A549 (cell line): ENCODE measurements at regions not wholly inside any gene's neighbourhood (a gene's known extent, or its start where the extent isn't known, plus 50 kb on each side); places are given as distances from the start of the nearest gene placed in this dataset.

ENCODE experiments used
- CTCF ChIP-seq: fragments of >200 bp; sonication (Bioruptor Twin); formaldehyde crosslinking; IDR thresholded peaks from 3 replicates; pipeline ENCODE4 v1.5.1; 2016
- ESRRA ChIP-seq: fragments of 150-350 bp; IDR thresholded peaks from 2 replicates; pipeline ENCODE4 v1.6.1; 2014; ENCODE audit warnings: mild to moderate bottlenecking, low read length, borderline replicate concordance
- HMGXB4 ChIP-seq: fragments of 250-450 bp; sonication (Bioruptor Pico); IDR thresholded peaks from 2 replicates; pipeline ENCODE4 v1.5.0; 2021; ENCODE audit warnings: mild to moderate bottlenecking, moderate library complexity, borderline replicate concordance
- KDM5A ChIP-seq: fragments of 200-600 bp; sonication (generic); IDR thresholded peaks from 2 replicates; pipeline ENCODE4 v1.6.1; 2016; ENCODE audit warnings: antibody characterized with exemption, mild to moderate bottlenecking
- MAX ChIP-seq: IDR thresholded peaks from 2 replicates; pipeline ENCODE4 v1.6.1; 2012
- MAZ ChIP-seq: fragments of 150-350 bp; IDR thresholded peaks from 2 replicates; pipeline ENCODE4 v1.6.1; 2014; ENCODE audit warnings: antibody characterized with exemption, low read depth, low read length, borderline replicate concordance
- MYC ChIP-seq: IDR thresholded peaks from 2 replicates; pipeline ENCODE4 v1.6.1; 2012; ENCODE audit warnings: mild to moderate bottlenecking, inconsistent platforms, low read length, improper control_type of control experiment, borderline replicate concordance
- POLR2A ChIP-seq: IDR thresholded peaks from 2 replicates; pipeline ENCODE4 v1.6.1; 2012; ENCODE audit warnings: mild to moderate bottlenecking, low read length
- SREBF2 ChIP-seq: fragments of 450-650 bp; IDR thresholded peaks from 2 replicates; pipeline ENCODE4 v1.6.1; 2014; ENCODE audit warnings: mild to moderate bottlenecking, moderate library complexity

- TF ChIP-seq CTCF = no peak
- no peak for TF ChIP-seq SREBF2
- no peak for TF ChIP-seq MAX
- no peak for TF ChIP-seq ESRRA
- TF ChIP-seq MYC = no peak
- TF ChIP-seq MAZ = no peak
- no peak for TF ChIP-seq POLR2A
- TF ChIP-seq HMGXB4 = no peak
- TF ChIP-seq KDM5A = no peak
Measured at GRCh38 chr2:9118383-9118960, 88.1 kb upstream of the ASAP2 start.
